ENCODE measurements at regions not wholly inside any gene's neighbourhood (a gene's known extent, or its start where the extent isn't known, plus 50 kb on each side); places are given as distances from the start of the nearest gene placed in this dataset.

GRCh38 chr11:71189768-71190315 lies 62.5 kb downstream of the SHANK2 start:
- Mint-ChIP-seq H3K36me3 (ENCODE audit: low read depth) (no peaks in the 10 kb centered on the region), H3K4me3 (no peak overlapping the region), H3K4me1 (no peaks in the 10 kb centered on the region), H3K27me3 (no peaks in the 10 kb centered on the region), H3K9me3 (no peaks in the 10 kb centered on the region), H3K27ac (no peak overlapping the region)
- CTCF ChIA-PET, result no interaction called here
- POLR2A ChIA-PET, result no interaction called here
- no peak for DNase-seq

DNA sequence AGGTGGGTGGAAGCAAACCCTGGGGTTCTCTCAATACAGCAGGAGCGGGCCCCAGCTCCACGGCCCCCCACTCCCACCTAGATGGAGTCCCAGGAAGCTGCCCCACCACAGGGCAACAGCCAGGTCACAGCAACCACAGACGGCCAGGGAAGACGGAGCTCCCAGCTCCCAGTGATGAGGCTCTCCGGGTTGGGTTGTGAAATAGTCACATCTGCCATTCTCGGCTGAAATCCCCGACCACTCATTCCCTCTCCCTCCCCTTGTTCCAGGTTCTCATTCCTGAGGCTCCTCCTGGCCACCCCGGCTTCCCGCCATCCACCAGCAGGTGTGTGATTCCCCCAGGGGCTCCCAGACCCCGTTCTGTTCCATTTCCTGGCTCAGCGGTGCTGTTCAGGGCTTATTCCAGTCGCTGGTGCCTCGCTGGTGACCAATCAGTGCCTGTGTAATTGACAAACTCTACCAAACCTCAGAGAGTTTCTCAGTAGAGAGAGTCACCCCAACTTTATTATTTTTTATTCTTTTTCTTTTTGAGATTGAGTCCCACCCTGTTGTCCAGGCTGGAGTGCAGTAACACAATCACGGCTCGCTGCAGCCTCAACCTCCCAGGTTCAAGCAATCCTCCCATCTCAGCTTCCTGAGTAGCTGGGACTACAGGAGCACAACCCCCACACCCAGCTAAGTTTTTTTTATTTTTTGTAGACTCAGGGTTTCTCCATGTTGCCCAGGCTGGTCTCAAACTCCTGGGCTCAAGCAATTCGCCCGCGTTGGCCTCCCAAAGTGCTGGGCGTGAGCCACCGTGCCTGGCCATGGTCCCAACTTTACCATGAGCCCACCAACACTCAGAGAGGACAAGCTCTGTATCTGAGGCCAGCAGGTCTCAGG lies 63.2 kb downstream of the SHANK2 start:
- Mint-ChIP-seq H3K27ac (no peak overlapping the region), H3K36me3 (ENCODE audit: low read depth) (no peaks in the 10 kb centered on the region), H3K4me1 (no peaks in the 10 kb centered on the region), H3K4me3 (no peak overlapping the region), H3K27me3 (no peaks in the 10 kb centered on the region), H3K9me3 (no peaks in the 10 kb centered on the region)
- ChIA-PET CTCF (no interaction called here), POLR2A (no interaction called here)
- no peak for DNase-seq

- no peak overlapping the region for H3K4me3 Mint-ChIP-seq
- ChIA-PET POLR2A (no interaction called here), CTCF (no interaction called here)
- no peaks in the 10 kb centered on the region for H3K36me3 Mint-ChIP-seq (ENCODE audit: low read depth)
- no peak overlapping the region for H3K27ac Mint-ChIP-seq
- H3K9me3 Mint-ChIP-seq, result no peaks in the 10 kb centered on the region
- DNase-seq, result no peak
- no peaks in the 10 kb centered on the region for H3K27me3 Mint-ChIP-seq
- no peaks in the 10 kb centered on the region for H3K4me1 Mint-ChIP-seq
Observed at GRCh38 chr11:71188073-71188472, 64.3 kb downstream of the SHANK2 start.

GRCh38 chr11:71186806-71187205 lies 65.6 kb downstream of the SHANK2 start:
- H3K4me3 Mint-ChIP-seq, result no peak overlapping the region
- no peaks in the 10 kb centered on the region for H3K27me3 Mint-ChIP-seq
- no peak for DNase-seq
- no peaks in the 10 kb centered on the region for H3K4me1 Mint-ChIP-seq
- CTCF ChIA-PET, result interaction anchor here (0.6 kb wide), 1 partner anchor 19 kb away, joined by 6 read pairs; no protein-coding TSS in a partner anchor
- POLR2A ChIA-PET, result no interaction called here
- no peak overlapping the region for H3K27ac Mint-ChIP-seq
- H3K36me3 Mint-ChIP-seq (ENCODE audit: low read depth), result no peaks in the 10 kb centered on the region
- no peaks in the 10 kb centered on the region for H3K9me3 Mint-ChIP-seq

GRCh38 chr11:71185411-71185810 lies 67.0 kb downstream of the SHANK2 start:
- Mint-ChIP-seq H3K4me3 (no peak overlapping the region), H3K27me3 (no peaks in the 10 kb centered on the region), H3K9me3 (no peaks in the 10 kb centered on the region), H3K27ac (no peak overlapping the region), H3K36me3 (ENCODE audit: low read depth) (no peaks in the 10 kb centered on the region), H3K4me1 (no peaks in the 10 kb centered on the region)
- DNase-seq, result no peak
- CTCF ChIA-PET, result no interaction called here
- POLR2A ChIA-PET, result no interaction called here

DNA sequence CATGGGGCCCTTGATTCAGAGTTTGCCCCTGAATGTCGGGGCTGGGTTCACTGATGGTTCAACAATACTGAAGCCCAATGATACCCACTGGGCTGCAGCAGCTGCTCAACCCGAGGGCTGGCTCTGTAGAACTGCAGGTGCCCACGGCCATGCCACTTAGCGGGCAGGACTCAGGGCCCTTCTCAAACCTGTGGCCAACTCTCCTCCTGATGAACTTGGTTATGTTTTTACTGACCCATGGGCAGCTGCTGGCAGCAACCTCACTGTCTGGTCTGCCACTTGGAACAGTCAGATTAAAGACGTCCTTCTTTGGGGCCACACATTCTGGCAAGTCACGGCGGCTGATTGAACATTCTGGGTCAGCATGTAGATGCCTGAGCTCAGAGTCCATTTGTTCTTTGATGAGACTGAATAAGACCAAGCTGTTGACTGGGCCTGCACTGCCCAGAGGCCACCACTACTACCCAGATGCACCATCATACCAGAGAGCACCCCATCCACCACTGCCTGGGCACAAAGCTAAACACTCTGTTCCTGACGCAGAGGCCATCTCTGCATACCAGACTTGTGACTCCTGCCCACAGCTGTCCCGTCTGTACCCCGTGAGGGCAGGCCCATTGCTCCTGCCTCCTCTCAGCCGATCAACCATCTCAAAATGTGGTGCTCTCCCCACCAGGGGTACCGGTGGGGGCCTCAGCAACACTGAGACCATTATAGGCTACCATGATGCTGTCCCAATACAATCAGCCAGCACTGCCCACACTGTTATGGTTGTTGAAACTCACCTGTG lies 67.8 kb downstream of the SHANK2 start:
- ChIA-PET CTCF (no interaction called here), POLR2A (no interaction called here)
- Mint-ChIP-seq H3K27me3 (peaks cover 6% of the 10 kb centered on the region), H3K9me3 (no peaks in the 10 kb centered on the region), H3K27ac (no peak overlapping the region), H3K4me1 (no peaks in the 10 kb centered on the region), H3K36me3 (ENCODE audit: low read depth) (no peaks in the 10 kb centered on the region), H3K4me3 (no peak overlapping the region)
- no peak for DNase-seq

GRCh38 chr11:71183878-71184277 lies 68.5 kb downstream of the SHANK2 start:
- Mint-ChIP-seq H3K27me3 (peaks cover 10% of the 10 kb centered on the region), H3K4me3 (no peak overlapping the region), H3K4me1 (no peaks in the 10 kb centered on the region), H3K9me3 (no peaks in the 10 kb centered on the region), H3K27ac (peak overlapping the region; percentile 41), H3K36me3 (ENCODE audit: low read depth) (no peaks in the 10 kb centered on the region)
- ChIA-PET CTCF (no interaction called here), POLR2A (no interaction called here)
- DNase-seq, result no peak

DNA sequence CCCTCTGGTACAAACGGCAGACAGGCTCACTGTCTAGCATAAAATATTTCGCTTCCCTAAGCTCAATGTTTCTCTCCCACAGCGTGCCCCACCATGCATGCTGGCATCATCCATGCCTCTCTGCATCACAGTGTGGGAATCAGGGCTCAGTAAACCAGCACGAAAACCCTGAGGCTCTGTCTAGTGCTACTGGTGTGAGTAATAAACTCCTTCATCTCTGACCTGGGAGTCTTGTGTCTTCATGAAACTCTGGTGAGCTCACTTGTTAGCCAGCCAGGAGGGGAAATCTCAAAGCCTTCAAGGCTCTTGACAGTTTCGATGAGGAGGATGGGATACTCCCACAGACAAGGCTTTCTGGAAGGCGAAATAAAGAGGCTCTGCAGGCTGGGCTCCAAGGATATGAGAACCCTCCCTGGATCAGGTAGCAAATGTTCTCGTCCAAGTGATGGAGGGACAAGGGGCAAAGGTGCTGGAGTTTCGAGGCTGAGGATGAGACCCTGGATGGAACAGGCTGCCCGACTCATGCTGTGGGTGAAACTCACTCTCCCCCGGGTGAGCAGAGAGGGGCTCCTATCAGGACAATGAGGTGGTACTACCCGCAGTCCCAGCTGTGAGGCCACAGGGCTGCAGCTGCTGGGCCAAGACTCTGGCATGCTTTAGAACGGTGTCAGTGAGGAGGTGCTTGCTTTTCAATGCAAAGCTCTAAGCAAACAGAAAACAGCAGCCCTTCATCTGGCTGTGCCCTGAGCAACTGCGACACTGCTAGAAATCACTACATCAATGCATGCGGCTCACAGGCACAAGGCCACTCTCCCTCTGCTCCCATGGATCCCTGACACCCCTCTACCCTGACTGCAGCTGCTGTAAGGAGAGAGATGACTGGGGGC lies 69.3 kb downstream of the SHANK2 start:
- no peak overlapping the region for H3K27ac Mint-ChIP-seq
- CTCF ChIA-PET, result no interaction called here
- no peaks in the 10 kb centered on the region for H3K9me3 Mint-ChIP-seq
- DNase-seq, result no peak
- no peaks in the 10 kb centered on the region for H3K36me3 Mint-ChIP-seq (ENCODE audit: low read depth)
- H3K27me3 Mint-ChIP-seq, result peaks cover 10% of the 10 kb centered on the region
- H3K4me3 Mint-ChIP-seq, result no peak overlapping the region
- H3K4me1 Mint-ChIP-seq, result no peaks in the 10 kb centered on the region
- POLR2A ChIA-PET, result no interaction called here

DNA sequence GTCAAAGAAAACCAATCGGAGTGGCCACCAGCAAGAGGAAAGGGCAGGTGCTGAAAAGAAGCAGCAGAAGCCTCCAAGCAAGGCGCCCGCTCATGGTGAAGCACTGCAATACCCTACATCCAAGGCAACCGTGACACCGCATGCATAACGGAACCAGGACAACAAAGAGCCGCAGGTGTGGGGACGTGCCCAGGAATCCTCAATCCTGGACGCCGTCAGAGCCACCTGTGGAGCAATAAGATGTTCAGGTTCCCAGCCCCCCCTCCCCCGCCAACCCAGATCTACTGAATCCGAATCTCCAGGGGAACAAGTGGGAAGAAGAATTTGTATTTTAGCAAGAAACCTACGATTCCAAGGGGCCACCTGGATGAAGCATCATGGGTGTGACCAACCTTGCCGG lies 70.8 kb downstream of the SHANK2 start:
- H3K36me3 Mint-ChIP-seq (ENCODE audit: low read depth), result no peaks in the 10 kb centered on the region
- no peak for DNase-seq
- peaks cover 12% of the 10 kb centered on the region for H3K27me3 Mint-ChIP-seq
- CTCF ChIA-PET, result no interaction called here
- H3K4me3 Mint-ChIP-seq, result no peak overlapping the region
- no peak overlapping the region for H3K27ac Mint-ChIP-seq
- no peaks in the 10 kb centered on the region for H3K4me1 Mint-ChIP-seq
- POLR2A ChIA-PET, result no interaction called here
- H3K9me3 Mint-ChIP-seq, result peaks cover 8% of the 10 kb centered on the region

DNA sequence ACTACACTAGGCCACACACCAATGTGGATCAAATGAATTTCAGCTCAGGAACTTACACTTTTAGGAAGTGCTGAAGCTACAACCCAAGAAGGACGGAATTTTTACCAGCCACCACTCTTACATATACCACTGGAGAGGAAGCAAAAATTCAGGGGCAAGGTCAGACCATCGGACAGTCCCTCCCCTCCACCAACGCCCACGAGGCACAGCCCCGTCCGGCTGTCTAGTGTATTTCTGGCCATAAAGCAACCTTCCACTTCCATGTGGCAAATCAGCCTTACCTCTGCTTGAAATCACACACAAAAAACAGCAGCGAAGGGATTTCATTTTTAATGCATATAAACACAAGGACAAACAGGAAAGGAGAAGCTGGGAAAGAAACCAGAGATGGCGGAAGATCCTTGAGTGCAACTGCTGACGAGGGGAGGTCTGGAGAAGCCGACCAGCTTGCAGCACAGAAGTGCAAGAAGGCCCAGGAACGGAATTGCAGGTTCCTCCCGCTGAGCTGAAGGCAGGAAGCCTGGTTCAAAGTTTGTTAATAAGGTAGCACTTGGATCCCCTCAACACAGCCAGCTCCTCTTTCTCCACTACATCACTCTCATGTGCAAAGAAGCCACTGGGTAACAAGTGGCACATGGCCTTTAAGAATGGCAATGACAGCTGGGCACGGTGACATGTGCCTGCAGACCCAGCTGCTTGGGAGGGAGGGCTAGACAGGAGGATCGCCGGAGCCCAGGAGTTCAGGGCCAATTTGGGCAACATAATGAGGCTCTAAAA lies 71.5 kb downstream of the SHANK2 start:
- H3K27ac Mint-ChIP-seq, result no peak overlapping the region

GRCh38 chr11:71179877-71180605 lies 72.3 kb downstream of the SHANK2 start:
- Mint-ChIP-seq H3K9me3 (peaks cover 13% of the 10 kb centered on the region), H3K27me3 (peaks cover 14% of the 10 kb centered on the region), H3K4me1 (no peaks in the 10 kb centered on the region), H3K4me3 (no peak overlapping the region), H3K36me3 (ENCODE audit: low read depth) (no peaks in the 10 kb centered on the region), H3K27ac (no peak overlapping the region)
- no peak for DNase-seq
- ChIA-PET CTCF (interaction anchor here (1.0 kb wide), 1 partner anchor 35 kb away, joined by 3 read pairs; no protein-coding TSS in a partner anchor), POLR2A (no interaction called here)

More for the DNA sequence above, 71.5 kb downstream of the SHANK2 start:
- POLR2A ChIA-PET, result no interaction called here
- no peak for DNase-seq
- H3K4me1 Mint-ChIP-seq, result no peaks in the 10 kb centered on the region
- H3K4me3 Mint-ChIP-seq, result no peak overlapping the region
- CTCF ChIA-PET, result interaction anchor here (0.7 kb wide), 1 partner anchor 671 kb away, joined by 3 read pairs; no protein-coding TSS in a partner anchor
- peaks cover 10% of the 10 kb centered on the region for H3K9me3 Mint-ChIP-seq
- H3K27me3 Mint-ChIP-seq, result peaks cover 14% of the 10 kb centered on the region
- no peaks in the 10 kb centered on the region for H3K36me3 Mint-ChIP-seq (ENCODE audit: low read depth)

DNA sequence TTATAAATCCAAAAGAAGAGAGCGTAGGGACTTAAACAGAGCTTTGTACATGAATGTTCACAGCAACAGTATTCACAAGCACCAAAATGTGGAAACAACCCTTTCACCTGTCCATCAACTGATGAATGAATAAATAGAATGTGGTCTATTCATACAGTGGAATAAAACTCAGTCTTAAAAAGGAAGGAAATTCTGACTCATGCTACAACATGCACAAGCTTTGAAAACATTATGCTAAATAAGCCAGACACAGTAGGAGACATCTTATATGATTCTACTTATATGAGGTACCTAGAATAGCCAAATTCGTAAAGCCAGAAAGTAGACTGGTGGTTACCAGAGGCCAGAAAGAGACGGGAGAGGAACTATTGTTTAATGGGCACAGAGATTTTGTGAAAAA lies 74.3 kb downstream of the SHANK2 start:
- Mint-ChIP-seq H3K27ac (no peak overlapping the region), H3K4me3 (no peak overlapping the region), H3K9me3 (peaks cover 15% of the 10 kb centered on the region), H3K36me3 (ENCODE audit: low read depth) (no peaks in the 10 kb centered on the region), H3K27me3 (peaks cover 14% of the 10 kb centered on the region), H3K4me1 (no peaks in the 10 kb centered on the region)
- no peak for DNase-seq
- ChIA-PET CTCF (no interaction called here), POLR2A (no interaction called here)
